GM23338 (cell line): ENCODE measurements at regions not wholly inside any gene's neighbourhood (a gene's known extent, or its start where the extent isn't known, plus 50 kb on each side); places are given as distances from the start of the nearest gene placed in this dataset.

Experiments used
- ATAC-seq: fragments of 200-7000 bp; cut with Tn5 transposase; 3 replicates; pipeline ENCODE4 v1.9.1; 2020
- DNase-seq: peaks from one replicate; pipeline ENCODE4 v3.0.0-alpha.2; 2015; ENCODE audit warnings: low spot score
- H2AFZ ChIP-seq: fragments of 200-600 bp; sonication (generic); 2 replicates; pipeline ENCODE4 v1.8.0; 2016; ENCODE audit warnings: antibody characterized with exemption, mild to moderate bottlenecking, moderate library complexity
- H3F3A ChIP-seq: fragments of 200-600 bp; sonication (generic); replicated peaks from 2 replicates; pipeline ENCODE4 v1.8.0; 2017; ENCODE audit warnings: antibody characterized with exemption, mixed run types, low read depth
- H3K27ac ChIP-seq: fragments of 200-600 bp; sonication (generic); 2 replicates; pipeline ENCODE4 v1.6.1; 2016; ENCODE audit warnings: low read depth
- H3K27me3 ChIP-seq: fragments of 200-600 bp; sonication (generic); 2 replicates; pipeline ENCODE4 v1.8.0; 2016; ENCODE audit warnings: mild to moderate bottlenecking, mixed run types, moderate library complexity; ENCODE audit not compliant: insufficient read depth
- H3K36me3 ChIP-seq: fragments of 200-600 bp; sonication (generic); 2 replicates; pipeline ENCODE4 v1.8.0; 2016; ENCODE audit warnings: mild to moderate bottlenecking; ENCODE audit not compliant: insufficient read depth
- H3K4me1 ChIP-seq: fragments of 200-600 bp; sonication (generic); 2 replicates; pipeline ENCODE4 v1.8.0; 2016; ENCODE audit warnings: mild to moderate bottlenecking, moderate library complexity; ENCODE audit not compliant: insufficient read depth
- H3K4me2 ChIP-seq: fragments of 200-600 bp; sonication (generic); 2 replicates; pipeline ENCODE4 v1.7.1; 2017; ENCODE audit warnings: mixed run types
- H3K4me3 ChIP-seq: fragments of 200-600 bp; sonication (generic); 2 replicates; pipeline ENCODE4 v1.6.1; 2016; ENCODE audit warnings: mixed run types
- H3K79me2 ChIP-seq: fragments of 200-600 bp; sonication (generic); replicated peaks from 2 replicates; pipeline ENCODE4 v1.8.0; 2017; ENCODE audit warnings: mild to moderate bottlenecking; ENCODE audit not compliant: insufficient read depth
- H3K9me2 ChIP-seq: fragments of 200-600 bp; sonication (generic); 2 replicates; pipeline ENCODE4 v1.8.0; 2017; ENCODE audit not compliant: insufficient read depth
- H4K20me1 ChIP-seq: fragments of 200-600 bp; sonication (generic); replicated peaks from 2 replicates; pipeline ENCODE4 v1.8.0; 2017; ENCODE audit warnings: mild to moderate bottlenecking; ENCODE audit not compliant: insufficient read depth
- H3K27ac Mint-ChIP-seq: 2 replicates; pipeline ENCODE4 v1.8.0; 2020; ENCODE audit warnings: inconsistent platforms, mild to moderate bottlenecking, moderate library complexity, mixed read lengths
- H3K27me3 Mint-ChIP-seq: 3 replicates; pipeline ENCODE4 v1.8.0; 2022; ENCODE audit warnings: low read depth, mild to moderate bottlenecking, moderate library complexity, mixed read lengths, inconsistent platforms; ENCODE audit not compliant: insufficient read depth, poor library complexity
- H3K36me3 Mint-ChIP-seq: 3 replicates; pipeline ENCODE4 v1.8.0; 2021; ENCODE audit warnings: low read depth, mild to moderate bottlenecking, inconsistent platforms, moderate library complexity, mixed read lengths
- H3K4me1 Mint-ChIP-seq: 3 replicates; pipeline ENCODE4 v1.8.0; 2020; ENCODE audit warnings: mild to moderate bottlenecking, inconsistent platforms, mixed read lengths
- H3K4me3 Mint-ChIP-seq: 3 replicates; pipeline ENCODE4 v1.8.0; 2021; ENCODE audit warnings: moderate library complexity, mild to moderate bottlenecking, inconsistent platforms, mixed read lengths
- H3K9me3 Mint-ChIP-seq: 3 replicates; pipeline ENCODE4 v1.8.0; 2020; ENCODE audit warnings: moderate library complexity, mild to moderate bottlenecking, inconsistent platforms, mixed read lengths
- CREB1 ChIP-seq: fragments of 250-450 bp; sonication (Bioruptor Pico); IDR thresholded peaks from 2 replicates; pipeline ENCODE4 v1.5.0; 2020; ENCODE audit warnings: low read depth, mild to moderate bottlenecking, moderate library complexity
- EZH2 ChIP-seq: fragments of 200-600 bp; sonication (generic); IDR thresholded peaks from one replicate; pipeline ENCODE4 v1.8.0; 2017; ENCODE audit warnings: antibody characterized with exemption, mild to moderate bottlenecking, low read depth; ENCODE audit not compliant: unreplicated experiment
- EZH2phosphoT487 ChIP-seq: fragments of 200-600 bp; sonication (generic); IDR thresholded peaks from one replicate; pipeline ENCODE4 v1.8.1; 2018; ENCODE audit warnings: antibody characterized with exemption; ENCODE audit not compliant: unreplicated experiment
- JUNB ChIP-seq: IDR thresholded peaks from one replicate; pipeline ENCODE4 v1.6.1; 2016; ENCODE audit warnings: antibody characterized with exemption; ENCODE audit not compliant: unreplicated experiment
- NANOG ChIP-seq: IDR thresholded peaks from 2 replicates; pipeline ENCODE4 v1.6.1; 2016; ENCODE audit warnings: antibody characterized with exemption, borderline replicate concordance
- POLR2AphosphoS5 ChIP-seq: IDR thresholded peaks from 2 replicates; pipeline ENCODE4 v1.6.1; 2016; ENCODE audit warnings: antibody characterized with exemption, low read depth
- STAT1 ChIP-seq: IDR thresholded peaks from one replicate; pipeline ENCODE4 v1.6.1; 2016; ENCODE audit warnings: antibody characterized with exemption; ENCODE audit not compliant: unreplicated experiment
- ZNF114 ChIP-seq: fragments of 250-450 bp; sonication (Bioruptor Pico); IDR thresholded peaks from 2 replicates; pipeline ENCODE4 v1.5.0; 2020; ENCODE audit warnings: mild to moderate bottlenecking, moderate library complexity
- ZNF331 ChIP-seq: fragments of 250-450 bp; sonication (Bioruptor Pico); IDR thresholded peaks from 2 replicates; pipeline ENCODE4 v1.5.0; 2020; ENCODE audit warnings: low read depth, mild to moderate bottlenecking, moderate library complexity
- TF ChIP-seq, protein P1 (sequence below): IDR thresholded peaks from one replicate; pipeline ENCODE4 v1.6.1; 2018; ENCODE audit warnings: antibody characterized with exemption; ENCODE audit not compliant: unreplicated experiment
- TF ChIP-seq, protein P2 (sequence below): IDR thresholded peaks from 2 replicates; pipeline ENCODE4 v1.6.1; 2016; ENCODE audit warnings: antibody characterized with exemption
- TF ChIP-seq, protein P3 (sequence below): fragments of 250-450 bp; sonication (Bioruptor Pico); IDR thresholded peaks from 2 replicates; pipeline ENCODE4 v1.5.0; 2020; ENCODE audit warnings: mild to moderate bottlenecking, moderate library complexity
- TF ChIP-seq, protein P4 (sequence below), 2 experiments: fragments of 200-600 bp in 1 of 2; sonication (generic) in 1 of 2; conservative IDR thresholded peaks; 2 replicates each; pipeline versions ENCODE4 v1.5.1 to v1.6.1; 2016 to 2017; ENCODE audit warnings: antibody characterized with exemption in 2 of 2, low read depth in 2 of 2, mild to moderate bottlenecking in 2 of 2, moderate library complexity in 1 of 2

DNA sequence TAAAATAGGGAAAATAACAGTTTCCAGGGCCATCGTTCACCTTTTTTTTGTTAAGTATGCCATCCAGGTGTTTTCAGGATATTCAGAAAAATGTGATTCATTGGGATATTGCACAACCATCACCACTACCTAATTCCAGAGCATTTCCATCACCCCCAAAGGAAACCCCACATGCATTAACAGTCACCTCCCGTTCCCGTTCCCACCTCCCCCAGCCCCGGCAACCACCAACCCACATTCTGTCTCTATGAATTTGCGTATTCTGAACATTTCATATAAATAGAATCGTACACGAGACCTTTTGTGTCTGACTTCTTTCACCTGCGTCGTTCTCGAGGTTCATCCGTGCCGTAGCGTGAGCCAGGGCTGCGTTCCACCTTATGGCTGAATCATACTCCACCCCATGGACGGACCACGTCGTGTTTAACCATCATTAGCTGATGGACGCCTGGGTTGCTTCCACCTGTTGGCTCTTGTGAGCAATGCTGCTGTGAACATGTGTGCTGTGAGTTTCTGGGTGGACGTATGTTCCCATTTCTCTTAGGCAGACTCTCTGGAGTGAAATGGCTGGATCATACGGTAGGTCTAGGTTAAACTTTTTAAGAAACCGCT lies 51.0 kb upstream of the NCOR2 start (continued):
- TF ChIP-seq, protein P1, sequence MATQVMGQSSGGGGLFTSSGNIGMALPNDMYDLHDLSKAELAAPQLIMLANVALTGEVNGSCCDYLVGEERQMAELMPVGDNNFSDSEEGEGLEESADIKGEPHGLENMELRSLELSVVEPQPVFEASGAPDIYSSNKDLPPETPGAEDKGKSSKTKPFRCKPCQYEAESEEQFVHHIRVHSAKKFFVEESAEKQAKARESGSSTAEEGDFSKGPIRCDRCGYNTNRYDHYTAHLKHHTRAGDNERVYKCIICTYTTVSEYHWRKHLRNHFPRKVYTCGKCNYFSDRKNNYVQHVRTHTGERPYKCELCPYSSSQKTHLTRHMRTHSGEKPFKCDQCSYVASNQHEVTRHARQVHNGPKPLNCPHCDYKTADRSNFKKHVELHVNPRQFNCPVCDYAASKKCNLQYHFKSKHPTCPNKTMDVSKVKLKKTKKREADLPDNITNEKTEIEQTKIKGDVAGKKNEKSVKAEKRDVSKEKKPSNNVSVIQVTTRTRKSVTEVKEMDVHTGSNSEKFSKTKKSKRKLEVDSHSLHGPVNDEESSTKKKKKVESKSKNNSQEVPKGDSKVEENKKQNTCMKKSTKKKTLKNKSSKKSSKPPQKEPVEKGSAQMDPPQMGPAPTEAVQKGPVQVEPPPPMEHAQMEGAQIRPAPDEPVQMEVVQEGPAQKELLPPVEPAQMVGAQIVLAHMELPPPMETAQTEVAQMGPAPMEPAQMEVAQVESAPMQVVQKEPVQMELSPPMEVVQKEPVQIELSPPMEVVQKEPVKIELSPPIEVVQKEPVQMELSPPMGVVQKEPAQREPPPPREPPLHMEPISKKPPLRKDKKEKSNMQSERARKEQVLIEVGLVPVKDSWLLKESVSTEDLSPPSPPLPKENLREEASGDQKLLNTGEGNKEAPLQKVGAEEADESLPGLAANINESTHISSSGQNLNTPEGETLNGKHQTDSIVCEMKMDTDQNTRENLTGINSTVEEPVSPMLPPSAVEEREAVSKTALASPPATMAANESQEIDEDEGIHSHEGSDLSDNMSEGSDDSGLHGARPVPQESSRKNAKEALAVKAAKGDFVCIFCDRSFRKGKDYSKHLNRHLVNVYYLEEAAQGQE: no peak
- TF ChIP-seq ZNF331 (CRISPR knock-in tag) (no peak), NANOG (no peak), STAT1 (no peak), ZNF114 (no peak), JUNB (no peak)

DNA sequence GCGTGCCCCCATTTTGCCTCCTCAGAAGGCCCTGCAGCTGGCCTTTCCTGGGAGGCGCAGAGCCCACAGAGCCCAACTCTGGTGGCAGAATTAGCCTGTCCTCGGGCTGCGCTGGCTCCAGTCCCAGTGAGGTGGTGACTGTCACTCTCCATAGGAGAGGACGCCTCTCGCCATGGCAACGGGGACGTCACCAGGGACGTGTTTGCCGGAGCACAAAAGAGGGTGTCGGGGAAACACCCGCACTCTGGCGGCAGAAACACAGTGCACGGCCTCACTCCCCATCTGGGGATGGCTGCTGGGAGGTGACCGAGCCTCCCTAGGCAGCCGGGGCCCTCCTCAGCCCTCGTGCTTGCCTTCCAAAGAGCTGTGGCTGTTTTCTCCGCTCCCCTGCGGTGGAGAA lies 50.2 kb upstream of the NCOR2 start:
- no peaks in the 10 kb centered on the region for H3K36me3 Mint-ChIP-seq
- Histone ChIP-seq H3F3A (no peaks in the 10 kb centered on the region), H3K4me2 (no peak overlapping the region), H3K27me3 (no peaks in the 10 kb centered on the region), H3K9me2 (no peaks in the 10 kb centered on the region), H3K27ac (no peak overlapping the region), H4K20me1 (no peaks in the 10 kb centered on the region), H3K36me3 (no peaks in the 10 kb centered on the region), H3K79me2 (no peaks in the 10 kb centered on the region), H3K4me3 (no peak overlapping the region), H3K4me1 (no peaks in the 10 kb centered on the region), H2AFZ (no peak overlapping the region)
- peaks cover 13% of the 10 kb centered on the region; the same call in 2 of the 3 replicates for H3K9me3 Mint-ChIP-seq
- H3K27ac Mint-ChIP-seq: no peak overlapping the region
- H3K4me3 Mint-ChIP-seq: no peak overlapping the region
- no peak for DNase-seq
- peak; percentile 40 for ATAC-seq
- peaks cover 8% of the 10 kb centered on the region; the same call in 2 of the 3 replicates for H3K4me1 Mint-ChIP-seq
- H3K27me3 Mint-ChIP-seq: peaks cover 10% of the 10 kb centered on the region
- TF ChIP-seq STAT1: no peak
- TF ChIP-seq, protein P2, sequence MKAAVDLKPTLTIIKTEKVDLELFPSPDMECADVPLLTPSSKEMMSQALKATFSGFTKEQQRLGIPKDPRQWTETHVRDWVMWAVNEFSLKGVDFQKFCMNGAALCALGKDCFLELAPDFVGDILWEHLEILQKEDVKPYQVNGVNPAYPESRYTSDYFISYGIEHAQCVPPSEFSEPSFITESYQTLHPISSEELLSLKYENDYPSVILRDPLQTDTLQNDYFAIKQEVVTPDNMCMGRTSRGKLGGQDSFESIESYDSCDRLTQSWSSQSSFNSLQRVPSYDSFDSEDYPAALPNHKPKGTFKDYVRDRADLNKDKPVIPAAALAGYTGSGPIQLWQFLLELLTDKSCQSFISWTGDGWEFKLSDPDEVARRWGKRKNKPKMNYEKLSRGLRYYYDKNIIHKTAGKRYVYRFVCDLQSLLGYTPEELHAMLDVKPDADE: no peak
- TF ChIP-seq, protein P3, sequence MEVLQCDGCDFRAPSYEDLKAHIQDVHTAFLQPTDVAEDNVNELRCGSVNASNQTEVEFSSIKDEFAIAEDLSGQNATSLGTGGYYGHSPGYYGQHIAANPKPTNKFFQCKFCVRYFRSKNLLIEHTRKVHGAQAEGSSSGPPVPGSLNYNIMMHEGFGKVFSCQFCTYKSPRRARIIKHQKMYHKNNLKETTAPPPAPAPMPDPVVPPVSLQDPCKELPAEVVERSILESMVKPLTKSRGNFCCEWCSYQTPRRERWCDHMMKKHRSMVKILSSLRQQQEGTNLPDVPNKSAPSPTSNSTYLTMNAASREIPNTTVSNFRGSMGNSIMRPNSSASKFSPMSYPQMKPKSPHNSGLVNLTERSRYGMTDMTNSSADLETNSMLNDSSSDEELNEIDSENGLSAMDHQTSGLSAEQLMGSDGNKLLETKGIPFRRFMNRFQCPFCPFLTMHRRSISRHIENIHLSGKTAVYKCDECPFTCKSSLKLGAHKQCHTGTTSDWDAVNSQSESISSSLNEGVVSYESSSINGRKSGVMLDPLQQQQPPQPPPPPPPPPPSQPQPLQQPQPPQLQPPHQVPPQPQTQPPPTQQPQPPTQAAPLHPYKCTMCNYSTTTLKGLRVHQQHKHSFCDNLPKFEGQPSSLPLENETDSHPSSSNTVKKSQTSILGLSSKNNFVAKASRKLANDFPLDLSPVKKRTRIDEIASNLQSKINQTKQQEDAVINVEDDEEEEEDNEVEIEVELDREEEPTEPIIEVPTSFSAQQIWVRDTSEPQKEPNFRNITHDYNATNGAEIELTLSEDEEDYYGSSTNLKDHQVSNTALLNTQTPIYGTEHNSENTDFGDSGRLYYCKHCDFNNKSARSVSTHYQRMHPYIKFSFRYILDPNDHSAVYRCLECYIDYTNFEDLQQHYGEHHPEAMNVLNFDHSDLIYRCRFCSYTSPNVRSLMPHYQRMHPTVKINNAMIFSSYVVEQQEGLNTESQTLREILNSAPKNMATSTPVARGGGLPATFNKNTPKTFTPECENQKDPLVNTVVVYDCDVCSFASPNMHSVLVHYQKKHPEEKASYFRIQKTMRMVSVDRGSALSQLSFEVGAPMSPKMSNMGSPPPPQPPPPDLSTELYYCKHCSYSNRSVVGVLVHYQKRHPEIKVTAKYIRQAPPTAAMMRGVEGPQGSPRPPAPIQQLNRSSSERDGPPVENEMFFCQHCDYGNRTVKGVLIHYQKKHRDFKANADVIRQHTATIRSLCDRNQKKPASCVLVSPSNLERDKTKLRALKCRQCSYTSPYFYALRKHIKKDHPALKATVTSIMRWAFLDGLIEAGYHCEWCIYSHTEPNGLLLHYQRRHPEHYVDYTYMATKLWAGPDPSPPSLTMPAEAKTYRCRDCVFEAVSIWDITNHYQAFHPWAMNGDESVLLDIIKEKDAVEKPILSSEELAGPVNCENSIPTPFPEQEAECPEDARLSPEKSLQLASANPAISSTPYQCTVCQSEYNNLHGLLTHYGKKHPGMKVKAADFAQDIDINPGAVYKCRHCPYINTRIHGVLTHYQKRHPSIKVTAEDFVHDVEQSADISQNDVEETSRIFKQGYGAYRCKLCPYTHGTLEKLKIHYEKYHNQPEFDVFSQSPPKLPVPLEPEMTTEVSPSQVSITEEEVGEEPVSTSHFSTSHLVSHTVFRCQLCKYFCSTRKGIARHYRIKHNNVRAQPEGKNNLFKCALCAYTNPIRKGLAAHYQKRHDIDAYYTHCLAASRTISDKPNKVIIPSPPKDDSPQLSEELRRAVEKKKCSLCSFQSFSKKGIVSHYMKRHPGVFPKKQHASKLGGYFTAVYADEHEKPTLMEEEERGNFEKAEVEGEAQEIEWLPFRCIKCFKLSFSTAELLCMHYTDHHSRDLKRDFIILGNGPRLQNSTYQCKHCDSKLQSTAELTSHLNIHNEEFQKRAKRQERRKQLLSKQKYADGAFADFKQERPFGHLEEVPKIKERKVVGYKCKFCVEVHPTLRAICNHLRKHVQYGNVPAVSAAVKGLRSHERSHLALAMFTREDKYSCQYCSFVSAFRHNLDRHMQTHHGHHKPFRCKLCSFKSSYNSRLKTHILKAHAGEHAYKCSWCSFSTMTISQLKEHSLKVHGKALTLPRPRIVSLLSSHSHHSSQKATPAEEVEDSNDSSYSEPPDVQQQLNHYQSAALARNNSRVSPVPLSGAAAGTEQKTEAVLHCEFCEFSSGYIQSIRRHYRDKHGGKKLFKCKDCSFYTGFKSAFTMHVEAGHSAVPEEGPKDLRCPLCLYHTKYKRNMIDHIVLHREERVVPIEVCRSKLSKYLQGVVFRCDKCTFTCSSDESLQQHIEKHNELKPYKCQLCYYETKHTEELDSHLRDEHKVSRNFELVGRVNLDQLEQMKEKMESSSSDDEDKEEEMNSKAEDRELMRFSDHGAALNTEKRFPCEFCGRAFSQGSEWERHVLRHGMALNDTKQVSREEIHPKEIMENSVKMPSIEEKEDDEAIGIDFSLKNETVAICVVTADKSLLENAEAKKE (CRISPR knock-in tag): no peak
- no peak for TF ChIP-seq CREB1 (CRISPR knock-in tag)
- no peak for TF ChIP-seq EZH2
- TF ChIP-seq JUNB: no peak
- TF ChIP-seq ZNF114: no peak
- no peak for TF ChIP-seq EZH2phosphoT487
- TF ChIP-seq POLR2AphosphoS5: no peak
- TF ChIP-seq, protein P4, sequence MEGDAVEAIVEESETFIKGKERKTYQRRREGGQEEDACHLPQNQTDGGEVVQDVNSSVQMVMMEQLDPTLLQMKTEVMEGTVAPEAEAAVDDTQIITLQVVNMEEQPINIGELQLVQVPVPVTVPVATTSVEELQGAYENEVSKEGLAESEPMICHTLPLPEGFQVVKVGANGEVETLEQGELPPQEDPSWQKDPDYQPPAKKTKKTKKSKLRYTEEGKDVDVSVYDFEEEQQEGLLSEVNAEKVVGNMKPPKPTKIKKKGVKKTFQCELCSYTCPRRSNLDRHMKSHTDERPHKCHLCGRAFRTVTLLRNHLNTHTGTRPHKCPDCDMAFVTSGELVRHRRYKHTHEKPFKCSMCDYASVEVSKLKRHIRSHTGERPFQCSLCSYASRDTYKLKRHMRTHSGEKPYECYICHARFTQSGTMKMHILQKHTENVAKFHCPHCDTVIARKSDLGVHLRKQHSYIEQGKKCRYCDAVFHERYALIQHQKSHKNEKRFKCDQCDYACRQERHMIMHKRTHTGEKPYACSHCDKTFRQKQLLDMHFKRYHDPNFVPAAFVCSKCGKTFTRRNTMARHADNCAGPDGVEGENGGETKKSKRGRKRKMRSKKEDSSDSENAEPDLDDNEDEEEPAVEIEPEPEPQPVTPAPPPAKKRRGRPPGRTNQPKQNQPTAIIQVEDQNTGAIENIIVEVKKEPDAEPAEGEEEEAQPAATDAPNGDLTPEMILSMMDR (conservative IDR thresholded peaks at IDR 0.05; ENCODE audit: low read depth in 2 of 2): no peak
- TF ChIP-seq ZNF331 (CRISPR knock-in tag): no peak
